Caco-2 (cell line): ENCODE measurements at regions not wholly inside any gene's neighbourhood (a gene's known extent, or its start where the extent isn't known, plus 50 kb on each side); places are given as distances from the start of the nearest gene placed in this dataset.

Experiments
- BruUV-seq: library from RNA; stranded (reverse); fragments of 400-500 nt; replicated peaks from 2 replicates; lab custom pipeline; 2021; lab: Mats Ljungman, UMichigan
- CTCF ChIA-PET: fragments of 300-600 bp; sonication (Branson Sonifier 250); formaldehyde crosslinking; loops from one replicate; lab custom pipeline; 2022; ENCODE audit warnings: antibody characterized with exemption; lab: Charles Lee
- POLR2A ChIA-PET: fragments of 300-600 bp; sonication (Branson Sonifier 250); formaldehyde crosslinking; loops from one replicate; lab custom pipeline; 2022; ENCODE audit warnings: antibody characterized with exemption; lab: Charles Lee
- DNase-seq, 2 experiments: peaks; one replicate each; pipeline versions ENCODE4 v3.0.0 to v3.0.0-alpha.2; 2020 to 2022
- H3K27me3 ChIP-seq: replicated peaks from 2 replicates; pipeline ENCODE4 v1.6.0; 2011; ENCODE audit warnings: low read length; ENCODE audit not compliant: control insufficient read depth, insufficient read depth
- H3K36me3 ChIP-seq: 2 replicates; pipeline ENCODE4 v1.5.1; 2011; ENCODE audit warnings: low read length; ENCODE audit not compliant: control insufficient read depth, insufficient read depth
- H3K4me1 ChIP-seq: fragments of 250-450 bp; sonication (Bioruptor Pico); 2 replicates; pipeline ENCODE4 v1.5.1; 2020; ENCODE audit warnings: mild to moderate bottlenecking
- H3K4me3 ChIP-seq: 2 replicates; pipeline ENCODE4 v1.5.1; 2011; ENCODE audit warnings: low read depth, mild to moderate bottlenecking, control low read depth, low read length
- H3K9me3 ChIP-seq: fragments of 250-450 bp; sonication (Bioruptor Pico); 2 replicates; pipeline ENCODE4 v1.5.1; 2020; ENCODE audit warnings: mild to moderate bottlenecking, moderate library complexity
- H3K27ac Mint-ChIP-seq: one replicate; pipeline ENCODE4 v1.8.0; 2022; ENCODE audit warnings: mixed read lengths; ENCODE audit not compliant: unreplicated experiment
- H3K27me3 Mint-ChIP-seq: one replicate; pipeline ENCODE4 v1.8.0; 2022; ENCODE audit warnings: mixed read lengths; ENCODE audit not compliant: insufficient read depth, unreplicated experiment
- H3K36me3 Mint-ChIP-seq: one replicate; pipeline ENCODE4 v1.8.0; 2022; ENCODE audit warnings: mild to moderate bottlenecking, mixed read lengths; ENCODE audit not compliant: insufficient read depth, unreplicated experiment
- H3K4me1 Mint-ChIP-seq: one replicate; pipeline ENCODE4 v1.8.0; 2022; ENCODE audit warnings: low read depth, mixed read lengths; ENCODE audit not compliant: unreplicated experiment
- H3K4me3 Mint-ChIP-seq: one replicate; pipeline ENCODE4 v1.8.0; 2022; ENCODE audit warnings: mild to moderate bottlenecking, moderate library complexity, mixed read lengths; ENCODE audit not compliant: unreplicated experiment
- H3K9me3 Mint-ChIP-seq: one replicate; pipeline ENCODE4 v1.8.0; 2022; ENCODE audit warnings: mixed read lengths; ENCODE audit not compliant: unreplicated experiment
- intact Hi-C: fragments of 100-400 bp; cut with micrococcal nuclease; formaldehyde crosslinking; loops from one replicate; pipeline ENCODE4 v1.10.0; 2022; ENCODE audit not compliant: unreplicated experiment
- TF ChIP-seq, protein P1 (sequence below), 2 experiments: fragments of 200-600 bp in 1 of 2; IDR thresholded peaks; 1 replicate in 1 of 2; 2 replicates in 1 of 2; pipeline versions ENCODE4 v1.5.1 to v1.8.0; 2011 to 2022; ENCODE audit warnings: antibody characterized with exemption in 1 of 2, control low read depth in 1 of 2, inconsistent platforms in 1 of 2, low read depth in 1 of 2, low read length in 1 of 2, mild to moderate bottlenecking in 1 of 2, moderate library complexity in 1 of 2; ENCODE audit not compliant: insufficient read depth in 1 of 2, severe bottlenecking in 1 of 2, unreplicated experiment in 1 of 2

DNA sequence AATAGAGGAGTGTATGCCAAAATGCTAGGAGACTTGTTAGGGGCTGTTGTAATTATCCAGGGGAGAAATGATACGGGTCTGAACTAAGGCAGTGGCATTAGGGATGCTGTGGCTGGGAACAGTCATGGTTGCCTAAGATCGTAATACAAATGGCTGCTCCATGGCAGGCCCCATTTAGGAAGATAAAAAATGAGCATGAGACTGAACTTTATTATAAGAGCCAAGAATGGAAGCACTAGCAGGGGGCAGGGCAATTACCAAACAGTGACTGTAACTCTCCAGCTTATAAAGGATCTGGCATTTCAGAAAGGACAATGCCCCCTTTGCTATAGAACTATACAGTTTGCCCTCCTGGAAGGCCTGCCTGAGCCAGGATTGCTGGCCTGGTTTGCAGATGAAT is 503.3 kb upstream of the CDH5 start:
- ChIA-PET CTCF (no interaction called here), POLR2A (no interaction called here)
- Mint-ChIP-seq H3K36me3 (no peaks in the 10 kb centered on the region), H3K4me3 (no peak overlapping the region), H3K4me1 (no peaks in the 10 kb centered on the region), H3K27me3 (peaks cover 8% of the 10 kb centered on the region), H3K9me3 (no peaks in the 10 kb centered on the region), H3K27ac (no peak overlapping the region)
- H3K4me1 ChIP-seq = no peaks in the 10 kb centered on the region
- TF ChIP-seq, protein P1, sequence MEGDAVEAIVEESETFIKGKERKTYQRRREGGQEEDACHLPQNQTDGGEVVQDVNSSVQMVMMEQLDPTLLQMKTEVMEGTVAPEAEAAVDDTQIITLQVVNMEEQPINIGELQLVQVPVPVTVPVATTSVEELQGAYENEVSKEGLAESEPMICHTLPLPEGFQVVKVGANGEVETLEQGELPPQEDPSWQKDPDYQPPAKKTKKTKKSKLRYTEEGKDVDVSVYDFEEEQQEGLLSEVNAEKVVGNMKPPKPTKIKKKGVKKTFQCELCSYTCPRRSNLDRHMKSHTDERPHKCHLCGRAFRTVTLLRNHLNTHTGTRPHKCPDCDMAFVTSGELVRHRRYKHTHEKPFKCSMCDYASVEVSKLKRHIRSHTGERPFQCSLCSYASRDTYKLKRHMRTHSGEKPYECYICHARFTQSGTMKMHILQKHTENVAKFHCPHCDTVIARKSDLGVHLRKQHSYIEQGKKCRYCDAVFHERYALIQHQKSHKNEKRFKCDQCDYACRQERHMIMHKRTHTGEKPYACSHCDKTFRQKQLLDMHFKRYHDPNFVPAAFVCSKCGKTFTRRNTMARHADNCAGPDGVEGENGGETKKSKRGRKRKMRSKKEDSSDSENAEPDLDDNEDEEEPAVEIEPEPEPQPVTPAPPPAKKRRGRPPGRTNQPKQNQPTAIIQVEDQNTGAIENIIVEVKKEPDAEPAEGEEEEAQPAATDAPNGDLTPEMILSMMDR (IDR thresholded peaks at IDR 0.05; ENCODE audit: insufficient read depth in 1 of 2, low read depth in 1 of 2, low read length in 1 of 2, severe bottlenecking in 1 of 2, unreplicated experiment in 1 of 2) = no peak
- H3K4me3 ChIP-seq = no peak overlapping the region
- no TSS peak for BruUV-seq
- no peak for DNase-seq
- intact Hi-C loops = no loop called here
- H3K27me3 ChIP-seq = no peaks in the 10 kb centered on the region
- H3K9me3 ChIP-seq = 0 out of 2 replicates have a peak, but pooled peaks cover 3% of the 10 kb centered on the region
- no peaks in the 10 kb centered on the region for H3K36me3 ChIP-seq

DNA sequence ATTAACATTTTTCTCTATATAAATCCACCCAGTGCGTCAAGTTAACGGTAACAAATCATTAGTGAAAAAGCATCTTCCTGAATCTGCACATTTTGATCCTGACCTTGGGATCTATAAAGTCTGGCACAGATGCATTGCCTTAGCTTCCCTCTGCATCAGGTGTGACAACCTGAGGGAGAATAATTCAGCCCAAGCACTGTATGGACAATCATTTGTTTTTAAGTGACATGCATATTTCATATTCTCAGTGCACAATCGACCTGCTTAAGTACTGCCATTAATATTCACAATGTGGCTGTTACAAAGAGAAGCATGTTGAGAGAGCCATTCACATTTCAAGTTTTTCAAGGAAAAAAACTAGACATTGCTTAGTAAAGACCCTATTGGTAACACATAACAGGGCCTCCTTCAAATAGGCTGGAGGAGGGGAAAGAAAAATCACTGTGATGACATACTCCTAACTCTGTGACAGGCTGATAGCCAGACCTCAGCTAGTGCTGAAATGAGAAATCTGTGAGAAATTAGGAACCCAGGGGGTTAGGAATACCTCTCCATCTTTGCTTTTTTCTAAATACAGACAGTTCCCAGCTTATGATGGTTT is 505.3 kb upstream of the CDH5 start:
- CTCF ChIA-PET = no interaction called here
- Histone ChIP-seq H3K27me3 (no peaks in the 10 kb centered on the region), H3K36me3 (no peaks in the 10 kb centered on the region), H3K4me1 (no peaks in the 10 kb centered on the region), H3K4me3 (no peak overlapping the region), H3K9me3 (0 out of 2 replicates have a peak, but pooled peaks cover 3% of the 10 kb centered on the region)
- intact Hi-C loops = no loop called here
- POLR2A ChIA-PET = no interaction called here
- Mint-ChIP-seq H3K36me3 (no peaks in the 10 kb centered on the region), H3K9me3 (peaks cover 10% of the 10 kb centered on the region), H3K27ac (no peak overlapping the region), H3K4me1 (no peaks in the 10 kb centered on the region), H3K4me3 (no peak overlapping the region), H3K27me3 (peaks cover 10% of the 10 kb centered on the region)
- DNase-seq = no peak
- TF ChIP-seq, protein P1 (IDR thresholded peaks at IDR 0.05; ENCODE audit: insufficient read depth in 1 of 2, low read depth in 1 of 2, low read length in 1 of 2, severe bottlenecking in 1 of 2, unreplicated experiment in 1 of 2) = no peak
- no TSS peak for BruUV-seq

DNA sequence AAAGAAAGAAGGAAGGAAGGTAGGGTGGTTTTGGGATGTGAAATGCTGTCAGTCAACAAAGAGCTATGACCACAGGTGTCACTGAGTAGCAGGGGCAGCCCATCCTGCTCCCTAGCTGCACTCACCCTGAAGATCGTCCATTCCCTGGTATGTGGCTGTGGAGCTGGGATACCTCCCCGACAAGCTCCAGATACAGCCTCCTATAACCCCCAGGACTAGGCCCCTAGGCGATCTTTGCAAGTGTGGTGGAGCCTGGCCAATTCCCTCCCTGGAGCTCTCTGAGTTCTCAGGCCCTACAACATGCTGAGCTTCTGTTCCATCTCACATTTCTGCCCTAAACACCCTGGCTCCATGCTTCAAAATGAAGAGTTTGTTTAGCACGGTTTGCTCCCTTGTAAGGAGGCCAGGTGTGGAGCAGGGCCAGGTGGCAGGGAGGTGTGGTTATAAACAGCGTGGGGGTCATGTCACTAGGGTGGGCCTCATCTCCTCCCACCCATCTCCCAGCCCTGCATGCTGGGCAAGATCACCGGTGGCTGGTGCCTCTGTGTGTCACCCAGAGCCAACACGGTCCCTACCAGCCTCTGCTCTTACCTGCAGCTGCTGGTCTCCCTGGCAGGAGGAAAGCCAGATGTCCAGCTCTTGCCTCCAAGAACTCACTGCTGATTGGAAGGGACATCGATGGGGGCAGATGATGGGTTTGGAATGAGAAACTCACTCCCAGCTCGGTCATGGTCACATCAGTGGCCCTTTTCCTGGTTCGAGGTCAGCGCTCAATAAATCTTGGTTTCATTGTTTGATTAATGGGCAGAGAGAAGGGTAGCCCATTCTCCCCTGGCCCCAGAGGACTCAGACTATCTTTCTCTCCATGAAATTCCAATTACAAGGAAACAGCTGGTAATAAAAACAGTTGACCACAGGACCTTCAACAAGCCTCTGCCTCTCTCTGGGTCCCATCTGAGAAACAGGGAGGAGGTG is 511.0 kb upstream of the CDH5 start:
- H3K36me3 ChIP-seq = no peaks in the 10 kb centered on the region
- H3K27me3 ChIP-seq = no peaks in the 10 kb centered on the region
- Mint-ChIP-seq H3K36me3 (no peaks in the 10 kb centered on the region), H3K27me3 (peaks cover 14% of the 10 kb centered on the region), H3K4me3 (no peak overlapping the region), H3K27ac (no peak overlapping the region), H3K9me3 (peaks cover 10% of the 10 kb centered on the region), H3K4me1 (no peaks in the 10 kb centered on the region)
- DNase-seq = no peak
- CTCF ChIA-PET = no interaction called here
- BruUV-seq = no TSS peak
- no peaks in the 10 kb centered on the region for H3K4me1 ChIP-seq
- intact Hi-C loops = no loop called here
- TF ChIP-seq, protein P1 (IDR thresholded peaks at IDR 0.05; ENCODE audit: insufficient read depth in 1 of 2, low read depth in 1 of 2, low read length in 1 of 2, severe bottlenecking in 1 of 2, unreplicated experiment in 1 of 2) = no peak
- no peaks in the 10 kb centered on the region; the same call in 1 of the 2 replicates for H3K9me3 ChIP-seq
- H3K4me3 ChIP-seq = no peak overlapping the region
- POLR2A ChIA-PET = no interaction called here
